Endothelial cell of umbilical vein (primary cell): ENCODE measurements at regions not wholly inside any gene's neighbourhood (a gene's known extent, or its start where the extent isn't known, plus 50 kb on each side); places are given as distances from the start of the nearest gene placed in this dataset.

Experiments
- CTCF ChIP-seq, 2 donors: IDR thresholded peaks; 1 replicate in 1 of 2; 2 replicates in 1 of 2; pipeline ENCODE4 v1.5.1; 2011; ENCODE audit warnings: low read length in 2 of 2, mild to moderate bottlenecking in 2 of 2, moderate library complexity in 2 of 2, control low read depth in 1 of 2, inconsistent platforms in 1 of 2, low read depth in 1 of 2; ENCODE audit not compliant: insufficient read depth in 1 of 2; ENCODE audit errors: extremely low read depth in 1 of 2
- EZH2 ChIP-seq: IDR thresholded peaks from 2 replicates; pipeline ENCODE4 v1.6.1; 2012; ENCODE audit warnings: borderline replicate concordance, low read depth, mild to moderate bottlenecking, moderate library complexity, low read length, inconsistent platforms; ENCODE audit not compliant: severe bottlenecking
- FOS ChIP-seq: IDR thresholded peaks from 2 replicates; pipeline ENCODE4 v1.6.1; 2011; ENCODE audit warnings: mild to moderate bottlenecking, low read length, moderate library complexity, borderline replicate concordance; ENCODE audit not compliant: insufficient read depth
- JUN ChIP-seq: IDR thresholded peaks from 2 replicates; pipeline ENCODE4 v1.6.1; 2011; ENCODE audit warnings: borderline replicate concordance, low read depth; ENCODE audit not compliant: insufficient read length, insufficient read depth
- MAX ChIP-seq: IDR thresholded peaks from 2 replicates; pipeline ENCODE4 v1.6.1; 2011; ENCODE audit not compliant: insufficient read depth, insufficient read length
- POLR2A ChIP-seq: IDR thresholded peaks from 2 replicates; pipeline ENCODE4 v1.6.1; 2012; ENCODE audit warnings: low read depth, mild to moderate bottlenecking, control low read depth, low read length
- POLR2AphosphoS5 ChIP-seq: IDR thresholded peaks from 2 replicates; pipeline ENCODE4 v1.6.1; 2012; ENCODE audit warnings: low read depth, mild to moderate bottlenecking, control low read depth, low read length, moderate library complexity; ENCODE audit not compliant: insufficient read depth

- TF ChIP-seq CTCF (IDR thresholded peaks at IDR 0.05; ENCODE audit: extremely low read depth in 1 of 2, insufficient read depth in 1 of 2, low read depth in 1 of 2, low read length in 2 of 2), result no peak
- no peak for TF ChIP-seq POLR2AphosphoS5
- no peak for TF ChIP-seq MAX
- TF ChIP-seq POLR2A, result no peak
- no peak for TF ChIP-seq JUN
- TF ChIP-seq FOS, result no peak
- TF ChIP-seq EZH2, result no peak
Observed at GRCh38 chr6:132052096-132052495, 100.9 kb upstream of the CCN2 start.
